T-cell (primary cell): ENCODE measurements at regions not wholly inside any gene's neighbourhood (a gene's known extent, or its start where the extent isn't known, plus 50 kb on each side); places are given as distances from the start of the nearest gene placed in this dataset.
"Not testable (repeated sequence)": the region's sequence is repeated elsewhere in the genome, so short reads cannot be mapped to it uniquely, and the experiment has no call there.

ENCODE experiments used
- ATAC-seq, 4 experiments: fragments of 200-7000 bp in 3 of 4; fragments of 150-1000 bp in 1 of 4; cut with Tn5 transposase; replicated peaks in 1 of 4; 1 replicate in 3 of 4; 2 replicates in 1 of 4; pipeline ENCODE4 v1.10.0; 2021; ENCODE audit warnings: moderate library complexity in 3 of 4, mild to moderate bottlenecking in 2 of 4, moderate number of reproducible peaks in 1 of 4
- CTCF ChIA-PET, 2 donors: fragments of 300-600 bp; sonication (Branson Sonifier 250); formaldehyde crosslinking; loops; one replicate each; lab custom pipeline; 2022; ENCODE audit warnings: antibody characterized with exemption in 2 of 2; lab: Charles Lee
- POLR2A ChIA-PET, 2 donors: fragments of 300-600 bp; sonication (Branson Sonifier 250); formaldehyde crosslinking; loops; one replicate each; lab custom pipeline; 2022; ENCODE audit warnings: antibody characterized with exemption in 2 of 2; lab: Charles Lee
- DNase-seq, 35 experiments: peaks; one replicate each; pipeline versions ENCODE4 v3.0.0 to v3.0.0-alpha.2; 2013 to 2023
- H3K27ac ChIP-seq: one replicate; pipeline ENCODE4 v1.5.1; 2013; ENCODE audit warnings: low read length
- H3K27me3 ChIP-seq, 2 experiments: replicated peaks in 1 of 2; 1 replicate in 1 of 2; 2 replicates in 1 of 2; pipeline versions ENCODE4 v1.6.1 to v1.7.0; 2013; ENCODE audit warnings: low read length in 1 of 2, mixed read lengths in 1 of 2; ENCODE audit not compliant: control insufficient read depth in 2 of 2, insufficient read depth in 2 of 2; ENCODE audit errors: extremely low read depth in 1 of 2
- H3K36me3 ChIP-seq, 2 donors: 1 replicate in 1 of 2; 2 replicates in 1 of 2; pipeline versions ENCODE4 v1.6.1 to v1.7.0; 2013; ENCODE audit warnings: low read length in 1 of 2; ENCODE audit not compliant: control insufficient read depth in 2 of 2, insufficient read depth in 1 of 2; ENCODE audit errors: extremely low read depth in 1 of 2
- H3K4me1 ChIP-seq, 2 experiments: 1 replicate in 1 of 2; 2 replicates in 1 of 2; pipeline versions ENCODE4 v1.6.1 to v1.7.0; 2013; ENCODE audit warnings: low read length in 2 of 2, mixed read lengths in 1 of 2; ENCODE audit not compliant: insufficient read depth in 2 of 2, control insufficient read depth in 1 of 2; ENCODE audit errors: extremely low read depth in 1 of 2
- H3K4me3 ChIP-seq, 2 donors: 1 replicate in 1 of 2; 2 replicates in 1 of 2; pipeline versions ENCODE4 v1.5.1 to v1.7.0; 2013; ENCODE audit warnings: mild to moderate bottlenecking in 2 of 2, low read length in 1 of 2, moderate library complexity in 1 of 2; ENCODE audit not compliant: control insufficient read depth in 1 of 2; ENCODE audit errors: extremely low read depth in 1 of 2
- H3K9me3 ChIP-seq: 2 replicates; pipeline ENCODE4 v1.7.0; 2013
- H3K27ac Mint-ChIP-seq, 2 donors: one replicate each; pipeline ENCODE4 v1.8.0; 2020 to 2021; ENCODE audit warnings: mild to moderate bottlenecking in 2 of 2, mixed read lengths in 2 of 2
- H3K27me3 Mint-ChIP-seq, 2 donors: one replicate each; pipeline ENCODE4 v1.8.0; 2021 to 2022; ENCODE audit warnings: mixed read lengths in 2 of 2
- H3K36me3 Mint-ChIP-seq: one replicate; pipeline ENCODE4 v1.8.0; 2021; ENCODE audit warnings: mixed read lengths
- H3K4me1 Mint-ChIP-seq, 3 donors: one replicate each; pipeline ENCODE4 v1.8.0; 2020 to 2022; ENCODE audit warnings: mixed read lengths in 3 of 3, mild to moderate bottlenecking in 1 of 3
- H3K4me3 Mint-ChIP-seq, 3 donors: one replicate each; pipeline ENCODE4 v1.8.0; 2020 to 2022; ENCODE audit warnings: mild to moderate bottlenecking in 3 of 3, mixed read lengths in 3 of 3, moderate library complexity in 3 of 3
- H3K9me3 Mint-ChIP-seq, 3 donors: one replicate each; pipeline ENCODE4 v1.8.0; 2020 to 2022; ENCODE audit warnings: mixed read lengths in 3 of 3
- WGBS: methylation state at CpG from one replicate; pipeline ENCODE4 v1.1.5; 2013; ENCODE audit warnings: missing lambda C conversion rate; ENCODE audit not compliant: insufficient coverage; 5-methylcytosine and 5-hydroxymethylcytosine counted together

DNA sequence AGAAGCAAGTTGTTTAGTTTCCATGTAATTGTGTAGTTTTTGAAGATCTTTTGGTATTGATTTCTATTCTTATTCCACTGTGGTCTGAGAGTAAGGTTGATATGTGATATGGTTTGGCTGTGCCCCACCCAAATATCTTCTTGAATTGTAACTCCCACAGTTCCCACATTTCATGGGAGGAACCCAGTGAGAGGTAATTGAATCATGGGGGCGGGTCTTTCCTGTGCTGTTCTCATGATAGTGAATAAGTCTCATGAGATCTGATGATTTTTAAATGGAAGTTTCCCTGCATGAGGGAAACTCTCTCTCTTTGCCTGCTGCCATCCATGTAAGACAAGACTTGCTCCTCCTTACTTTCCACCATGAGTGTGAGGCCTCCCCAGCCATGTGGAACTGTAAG lies 255.3 kb downstream of the S1PR1 start:
- WGBS = no CpG with 5 or more reads among the region's 1 CpG

DNA sequence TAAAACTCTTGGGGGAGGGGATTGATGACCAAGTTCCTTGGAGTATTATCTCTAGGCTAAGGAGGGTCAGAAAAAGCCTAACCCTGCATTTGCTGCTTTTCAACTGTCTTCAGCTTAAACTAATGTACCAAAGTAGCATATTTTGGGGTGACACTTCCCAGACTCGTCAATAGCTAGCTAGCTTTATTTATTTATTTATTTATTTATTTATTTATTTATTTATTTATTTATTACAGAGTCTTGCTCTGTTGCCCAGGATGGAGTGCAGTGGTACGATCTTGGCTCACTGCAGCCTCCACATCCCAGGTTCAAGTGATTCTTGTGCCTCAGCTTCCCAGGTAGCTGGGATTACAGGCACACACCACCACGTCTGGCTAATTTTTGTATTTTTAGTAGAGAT lies 257.1 kb downstream of the S1PR1 start:
- DNase-seq, H3K4me3 Mint-ChIP-seq, H3K27me3 Mint-ChIP-seq, H3K27ac Mint-ChIP-seq, H3K27me3 ChIP-seq, H3K4me3 ChIP-seq, ATAC-seq, CTCF ChIA-PET, H3K36me3 Mint-ChIP-seq, H3K4me1 Mint-ChIP-seq, H3K36me3 ChIP-seq, POLR2A ChIA-PET, H3K27ac ChIP-seq, H3K4me1 ChIP-seq, H3K9me3 ChIP-seq: not testable (repeated sequence)
- WGBS = no CpG with 5 or more reads among the region's 3 CpGs
- H3K9me3 Mint-ChIP-seq = peaks cover 0 to 21% (median 6%) of the 10 kb centered on the region in 3 donors

More for the DNA sequence above, 255.3 kb downstream of the S1PR1 start:
- CTCF ChIA-PET, H3K36me3 Mint-ChIP-seq, H3K36me3 ChIP-seq, ATAC-seq, H3K4me3 Mint-ChIP-seq, H3K27me3 Mint-ChIP-seq, H3K27ac ChIP-seq, H3K4me1 Mint-ChIP-seq, POLR2A ChIA-PET, H3K9me3 ChIP-seq, H3K4me1 ChIP-seq, H3K27ac Mint-ChIP-seq, H3K27me3 ChIP-seq, DNase-seq, H3K4me3 ChIP-seq: not testable (repeated sequence)
- peaks cover 0 to 21% (median 6%) of the 10 kb centered on the region in 3 donors for H3K9me3 Mint-ChIP-seq

DNA sequence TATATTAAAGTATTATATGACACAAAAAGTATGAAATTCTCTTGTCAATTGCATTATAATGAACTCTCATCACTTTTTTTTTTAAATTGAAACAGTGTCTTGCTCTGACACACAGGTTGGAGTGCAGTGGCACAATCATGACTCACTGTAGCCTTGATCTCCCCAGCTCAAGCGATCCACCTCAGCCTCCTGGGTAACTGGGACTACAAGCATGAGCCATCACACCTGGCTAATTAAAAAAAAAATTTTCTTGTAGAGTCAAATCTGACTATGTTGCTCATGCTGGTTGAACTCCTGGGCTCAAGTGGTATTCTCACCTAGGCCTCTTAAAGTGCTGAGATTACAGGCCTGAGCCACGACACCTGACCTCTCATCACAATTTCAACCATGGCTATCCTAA lies 259.3 kb downstream of the S1PR1 start:
- no peak overlapping the region for H3K4me3 ChIP-seq
- Mint-ChIP-seq H3K27ac (no peak overlapping the region), H3K36me3 (no peaks in the 10 kb centered on the region), H3K4me3 (no peak overlapping the region), H3K9me3 (peaks cover 0 to 5% (median 0%) of the 10 kb centered on the region in 3 donors), H3K4me1 (no peaks in the 10 kb centered on the region), H3K27me3 (peaks cover 0 to 10% of the 10 kb centered on the region in 2 donors)
- ATAC-seq = no peak
- no peaks in the 10 kb centered on the region for H3K9me3 ChIP-seq
- ChIA-PET POLR2A (no interaction called here), CTCF (no interaction called here)
- H3K4me1 ChIP-seq = no peaks in the 10 kb centered on the region
- no peaks in the 10 kb centered on the region for H3K27me3 ChIP-seq
- no peaks in the 10 kb centered on the region for H3K36me3 ChIP-seq
- WGBS = no CpG with 5 or more reads among the region's 2 CpGs
- DNase-seq = no peak
- no peak overlapping the region for H3K27ac ChIP-seq

DNA sequence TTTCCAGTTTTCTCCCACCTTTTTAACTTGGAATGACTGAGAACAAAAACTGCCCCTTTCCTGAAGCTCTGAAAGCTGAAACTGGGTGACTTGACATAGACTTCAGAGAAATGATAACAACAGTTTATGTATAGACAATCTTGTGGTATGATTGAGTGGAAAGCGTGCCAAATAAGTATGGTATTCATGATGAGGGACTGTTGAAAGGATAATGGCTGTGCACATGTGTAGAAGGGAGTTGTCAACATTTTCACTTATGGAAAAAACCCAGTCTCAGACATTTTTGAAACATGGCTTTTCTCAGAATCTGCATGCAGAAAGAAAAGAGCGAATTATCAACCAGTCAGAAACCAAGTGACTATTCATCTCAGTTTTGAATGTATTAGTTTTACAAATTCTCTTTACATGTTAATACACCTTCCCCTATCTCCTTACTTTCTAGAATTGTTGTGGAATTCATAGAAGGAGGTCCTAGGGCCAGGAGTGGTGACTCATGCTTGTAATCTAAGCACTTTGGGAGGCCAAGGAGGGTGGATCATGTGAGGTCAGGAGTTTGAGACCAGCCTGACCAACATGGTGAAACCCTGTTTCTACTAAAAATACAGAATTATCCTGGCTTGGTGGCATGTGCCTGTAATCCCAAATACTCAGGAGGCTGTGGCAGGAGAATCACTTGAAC lies 261.2 kb downstream of the S1PR1 start:
- Histone ChIP-seq H3K36me3 (no peaks in the 10 kb centered on the region), H3K27me3 (no peaks in the 10 kb centered on the region), H3K4me3 (no peak overlapping the region), H3K4me1 (no peaks in the 10 kb centered on the region), H3K9me3 (no peaks in the 10 kb centered on the region), H3K27ac (no peak overlapping the region)
- no peak for DNase-seq
- ATAC-seq = no peak
- Mint-ChIP-seq H3K4me1 (no peaks in the 10 kb centered on the region), H3K36me3 (no peaks in the 10 kb centered on the region), H3K4me3 (no peak overlapping the region), H3K9me3 (no peaks in the 10 kb centered on the region), H3K27ac (no peak overlapping the region), H3K27me3 (peaks cover 0 to 8% of the 10 kb centered on the region in 2 donors)
- CTCF ChIA-PET = no interaction called here
- POLR2A ChIA-PET = no interaction called here
- no CpG with 5 or more reads among the region's 2 CpGs for WGBS

DNA sequence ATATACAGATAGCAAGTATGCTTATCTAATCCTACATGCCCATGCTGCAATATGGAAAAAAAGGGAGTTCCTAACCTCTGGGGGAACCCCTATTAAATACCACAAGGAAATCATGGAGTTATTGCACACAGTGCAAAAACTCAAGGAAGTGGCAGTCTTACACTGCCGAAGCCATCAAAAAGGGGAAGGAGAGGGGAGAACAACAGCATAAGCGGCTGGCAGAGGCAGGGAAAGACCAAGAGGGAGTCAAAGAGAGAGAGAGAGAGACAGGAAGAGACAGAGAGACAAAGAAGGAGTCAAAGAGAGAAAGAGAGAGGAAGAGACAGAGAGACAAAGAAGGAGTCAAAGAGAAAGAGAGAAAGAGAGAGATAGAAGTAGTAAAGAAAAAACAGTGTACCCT lies 267.3 kb downstream of the S1PR1 start:
- H3K4me1 Mint-ChIP-seq, H3K27me3 Mint-ChIP-seq, POLR2A ChIA-PET, H3K9me3 Mint-ChIP-seq, H3K27me3 ChIP-seq, H3K36me3 ChIP-seq, H3K4me3 ChIP-seq, H3K27ac ChIP-seq, H3K27ac Mint-ChIP-seq, ATAC-seq, H3K9me3 ChIP-seq, H3K4me1 ChIP-seq, H3K4me3 Mint-ChIP-seq, DNase-seq, H3K36me3 Mint-ChIP-seq: not testable (repeated sequence)
- 47% methylated on average over 2 of the region's 2 CpGs for WGBS
- CTCF ChIA-PET = interaction anchor here in 1 of 2 donors (0.6 kb wide), 1 partner anchor 548 kb away, joined by 4 read pairs; no protein-coding TSS in a partner anchor

DNA sequence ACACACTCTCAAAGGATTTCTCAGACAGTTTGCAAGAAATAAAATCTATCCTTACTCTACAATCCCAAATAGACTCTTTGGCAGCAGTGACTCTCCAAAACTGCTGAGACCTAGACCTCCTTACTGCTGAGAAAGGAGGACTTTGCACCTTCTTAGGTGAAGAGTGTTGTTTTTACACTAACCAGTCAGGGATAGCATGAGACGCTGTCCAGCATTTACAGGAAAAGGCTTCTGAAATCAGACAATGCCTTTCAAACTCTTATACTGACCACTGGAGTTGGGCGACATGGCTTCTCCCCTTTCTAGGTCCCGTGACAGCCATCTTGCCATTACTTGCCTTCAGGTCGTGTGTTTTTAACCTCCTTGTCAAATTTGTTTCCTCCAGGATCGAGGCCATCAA lies 268.4 kb downstream of the S1PR1 start:
- H3K4me1 Mint-ChIP-seq, H3K27ac ChIP-seq, H3K4me3 Mint-ChIP-seq, H3K36me3 Mint-ChIP-seq, H3K27ac Mint-ChIP-seq, POLR2A ChIA-PET, H3K36me3 ChIP-seq, H3K9me3 Mint-ChIP-seq, H3K27me3 Mint-ChIP-seq, ATAC-seq, DNase-seq, H3K4me3 ChIP-seq, H3K4me1 ChIP-seq, H3K27me3 ChIP-seq, H3K9me3 ChIP-seq: not testable (repeated sequence)
- CTCF ChIA-PET = interaction anchor here (0.6 to 1.4 kb wide), 3 partner anchors 196 to 1956 kb away, joined by 3 to 6 read pairs (median 3); no protein-coding TSS in a partner anchor
- WGBS = 83% methylated on average over 5 of the region's 5 CpGs
